ENCODE measurements at regions not wholly inside any gene's neighbourhood (a gene's known extent, or its start where the extent isn't known, plus 50 kb on each side); places are given as distances from the start of the nearest gene placed in this dataset.

DNA sequence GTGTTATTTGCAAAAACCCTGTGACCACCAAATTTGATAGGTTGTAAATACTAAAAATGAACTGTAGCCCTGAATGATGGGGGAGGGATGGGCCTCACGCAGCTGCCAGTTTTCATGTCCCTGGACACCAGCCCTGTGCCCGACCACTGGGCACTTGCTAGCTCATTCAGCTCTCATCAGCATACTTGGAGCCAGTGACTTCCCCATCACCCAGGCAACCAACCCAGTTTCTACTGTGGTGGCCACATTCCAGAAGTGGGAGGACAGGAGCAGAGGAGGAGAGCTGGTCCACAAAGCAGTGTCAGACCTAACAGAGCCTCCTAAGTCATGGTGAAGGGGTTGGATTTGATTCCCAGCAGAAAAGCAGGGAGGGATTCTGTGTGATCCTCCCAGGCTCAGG is 128.2 kb downstream of the CPEB2 start:
- in situ Hi-C loops (cut with HindIII; ENCODE audit: low sequenced_read_pairs): no loop called here
- DNase-seq (ENCODE audit: low spot score): peak; percentile 90

DNA sequence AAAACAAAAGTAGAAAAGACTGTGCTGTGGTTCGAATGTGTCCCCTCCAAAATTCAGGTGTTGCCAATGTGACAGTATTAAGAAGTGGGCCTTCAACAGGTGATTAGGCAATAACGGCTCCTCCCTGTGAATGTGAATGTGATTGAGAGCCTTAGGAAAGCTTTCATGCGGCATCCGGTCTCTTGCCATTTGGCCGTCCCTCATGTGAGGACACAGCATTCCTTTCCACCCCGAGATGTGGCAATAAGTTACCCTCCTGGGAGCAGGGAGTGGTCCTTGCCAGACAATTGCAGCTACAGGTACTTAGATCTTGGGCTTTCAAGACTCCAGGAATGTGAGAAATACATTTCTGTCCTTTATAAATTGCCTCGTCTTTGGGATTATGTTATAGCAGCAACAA is 129.3 kb downstream of the CPEB2 start:
- no peak for DNase-seq (ENCODE audit: low spot score)
- in situ Hi-C loops (cut with HindIII; ENCODE audit: low sequenced_read_pairs): no loop called here

DNA sequence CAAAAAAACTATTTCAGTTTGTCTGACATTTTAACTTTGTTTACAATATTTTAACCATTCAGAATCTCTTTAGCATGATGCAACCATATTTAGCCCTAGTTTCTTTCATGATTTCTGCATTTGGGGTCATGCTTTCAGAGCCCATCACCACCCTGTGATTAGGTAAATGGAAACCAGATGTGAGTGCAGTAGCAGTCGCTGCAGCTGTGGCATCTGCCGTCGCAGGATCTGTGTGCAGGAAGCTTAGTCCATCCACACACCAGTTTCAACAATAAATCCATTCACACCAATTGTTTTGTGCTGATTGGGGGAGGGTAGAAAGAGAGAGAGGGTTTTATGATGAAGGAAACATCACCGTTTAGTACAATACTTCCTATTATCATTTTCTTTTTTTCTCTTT is 130.5 kb downstream of the CPEB2 start:
- DNase-seq (ENCODE audit: low spot score): no peak
- in situ Hi-C loops (cut with HindIII; ENCODE audit: low sequenced_read_pairs): no loop called here

DNA sequence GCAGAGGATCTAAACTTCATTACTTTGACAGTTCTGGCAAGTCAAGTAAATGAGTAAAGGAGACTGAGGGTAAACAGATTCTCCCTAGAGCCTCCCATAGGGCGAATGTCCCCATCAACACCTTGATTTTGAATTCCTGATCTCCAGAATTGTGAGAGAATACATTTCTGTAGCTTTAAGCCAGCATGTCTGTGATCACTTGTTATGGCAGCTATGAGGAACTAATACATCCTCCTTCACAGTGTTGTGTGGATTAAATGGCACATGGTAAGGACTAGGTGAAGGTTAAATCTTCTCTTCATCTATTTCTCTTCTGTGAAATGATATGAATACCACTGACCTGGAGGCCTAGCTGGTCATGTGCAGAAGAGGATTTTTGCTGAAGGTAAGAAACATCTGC is 137.3 kb downstream of the CPEB2 start:
- in situ Hi-C loops (cut with HindIII; ENCODE audit: low sequenced_read_pairs): no loop called here
- DNase-seq (ENCODE audit: low spot score): no peak

DNA sequence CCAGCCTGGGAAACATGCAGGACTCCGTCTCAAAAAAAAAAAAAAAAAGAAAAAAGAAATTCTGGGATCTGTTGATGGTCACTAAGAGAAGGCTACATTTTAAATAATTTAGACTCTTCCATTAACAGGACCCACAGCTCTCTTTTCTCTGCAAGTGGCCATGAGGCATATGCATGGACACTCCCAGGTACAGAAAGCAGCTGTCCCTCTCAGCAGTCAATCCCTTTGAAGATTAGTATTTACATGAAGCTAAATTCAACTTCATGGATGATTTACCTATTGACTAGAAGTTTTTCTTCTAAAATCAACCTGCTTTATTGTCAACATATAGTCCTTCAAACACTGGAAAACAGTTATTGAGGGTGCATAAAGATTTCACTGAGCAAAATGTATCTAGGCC is 139.9 kb downstream of the CPEB2 start:
- peak; percentile 71 for DNase-seq (ENCODE audit: low spot score)
- in situ Hi-C loops (cut with HindIII; ENCODE audit: low sequenced_read_pairs): no loop called here

DNA sequence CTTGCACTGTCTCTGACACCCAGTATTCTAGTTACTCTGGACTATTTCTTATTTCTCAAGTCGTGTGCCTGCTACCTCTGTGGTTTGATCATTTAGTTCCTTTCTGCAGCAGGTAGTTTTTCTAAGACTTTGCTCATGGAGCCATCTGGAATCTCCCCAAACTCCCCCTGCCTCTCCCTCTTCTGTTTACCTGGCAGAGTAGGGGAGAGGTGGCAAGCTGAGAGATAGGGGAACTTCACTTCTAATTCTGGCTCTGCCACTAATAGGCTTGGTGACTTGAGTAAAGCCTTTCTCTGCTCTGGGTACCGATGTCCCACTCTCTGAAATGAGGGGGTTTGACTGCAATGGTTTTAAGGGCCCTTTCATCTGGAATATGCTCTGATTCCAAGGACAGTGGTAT is 141.3 kb downstream of the CPEB2 start:
- in situ Hi-C loops (cut with HindIII; ENCODE audit: low sequenced_read_pairs): no loop called here
- DNase-seq (ENCODE audit: low spot score): peak; percentile 51

DNA sequence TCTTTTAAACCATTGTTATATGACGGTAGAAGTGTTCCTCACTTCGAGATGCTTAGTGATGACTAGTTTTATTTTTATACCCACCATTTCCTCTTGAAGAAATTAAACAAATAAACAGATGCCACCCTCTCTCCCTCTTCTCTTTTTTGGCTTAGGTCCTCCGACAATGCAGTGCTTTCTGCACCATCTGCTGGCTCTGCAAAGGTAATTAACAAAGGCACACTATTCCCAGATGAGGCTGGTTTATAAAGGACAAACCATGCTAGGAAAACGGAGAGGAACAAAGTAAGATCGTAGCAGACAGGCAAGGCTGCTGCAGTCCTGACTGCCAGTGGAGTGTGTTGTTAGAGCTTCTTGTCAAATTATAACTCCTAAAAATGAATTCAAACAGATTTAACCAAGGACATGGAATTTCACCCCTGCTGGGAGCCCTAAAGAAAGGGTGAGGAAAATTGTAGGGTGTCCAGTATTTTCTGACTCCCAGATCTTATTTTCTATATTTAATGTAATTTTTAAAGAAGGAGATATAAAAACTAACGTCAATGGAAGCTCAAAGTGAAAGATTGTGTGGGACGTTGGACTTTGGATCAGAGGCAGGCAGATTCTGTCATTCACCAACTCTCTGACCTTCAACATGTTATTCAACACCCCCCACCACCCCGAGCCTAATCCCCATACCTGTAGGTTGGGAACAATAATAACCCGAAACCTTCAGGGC is 142.1 kb downstream of the CPEB2 start:
- peak; percentile 94 for DNase-seq (ENCODE audit: low spot score)
- in situ Hi-C loops (cut with HindIII; ENCODE audit: low sequenced_read_pairs): no loop called here

DNA sequence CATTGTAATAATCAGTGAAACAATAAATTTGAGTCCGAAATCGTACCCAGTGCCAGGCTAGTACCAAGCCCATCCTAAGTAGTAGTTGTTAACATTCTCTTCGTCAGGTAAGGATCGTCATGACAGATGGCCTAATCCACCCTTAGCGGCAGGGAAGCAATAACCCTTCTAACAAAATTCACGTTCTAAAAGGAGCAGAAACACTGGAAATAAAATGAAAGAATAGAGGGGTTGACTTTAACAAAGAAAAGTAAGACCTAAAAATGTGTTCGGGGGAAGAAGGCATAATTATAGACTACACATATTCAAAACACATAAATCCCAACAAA is 142.7 kb downstream of the CPEB2 start:
- in situ Hi-C loops (cut with HindIII; ENCODE audit: low sequenced_read_pairs): no loop called here

DNA sequence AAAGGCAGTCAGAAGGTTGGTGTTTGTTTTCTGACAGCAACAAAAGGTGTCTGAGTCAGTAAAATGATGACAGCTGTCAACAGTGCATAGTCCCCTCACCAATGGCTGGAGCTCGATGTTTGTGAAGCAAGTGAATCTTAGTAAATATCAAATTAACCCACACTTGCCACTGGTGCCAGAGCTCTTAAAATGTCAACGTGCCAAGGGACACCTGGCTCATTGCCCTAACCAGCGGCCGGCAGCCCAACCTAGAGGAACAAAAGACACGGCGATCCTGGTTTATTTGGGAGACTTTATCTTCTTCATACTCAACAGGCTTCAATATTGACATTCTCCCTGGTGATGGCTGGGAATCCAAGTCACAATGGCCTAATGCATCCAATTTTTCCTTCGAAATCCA is 143.4 kb downstream of the CPEB2 start:
- in situ Hi-C loops (cut with HindIII; ENCODE audit: low sequenced_read_pairs): no loop called here
- DNase-seq (ENCODE audit: low spot score): peak; percentile 51

More for the DNA sequence above, 142.7 kb downstream of the CPEB2 start:
- DNase-seq (ENCODE audit: low spot score): peak; percentile 74

DNA sequence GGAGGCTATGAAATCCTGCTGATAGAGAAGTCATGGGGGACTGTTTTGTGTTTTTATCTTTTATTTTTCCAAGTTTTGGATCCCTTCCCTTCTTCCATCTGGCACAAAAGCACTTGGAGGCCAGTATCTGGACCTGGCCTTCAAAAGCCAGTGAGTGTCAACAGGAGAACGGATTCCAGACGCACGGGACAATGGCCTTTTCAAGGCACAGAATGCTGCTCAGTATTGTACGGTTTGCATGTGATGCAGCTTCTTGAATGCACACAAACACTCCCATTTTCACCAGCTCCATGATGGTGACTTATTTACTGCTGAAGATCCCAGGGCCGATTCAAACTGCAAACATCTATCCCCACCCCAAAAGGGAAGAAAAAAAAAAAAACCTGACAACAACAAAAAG is 145.4 kb downstream of the CPEB2 start:
- in situ Hi-C loops (cut with HindIII; ENCODE audit: low sequenced_read_pairs): no loop called here

DNA sequence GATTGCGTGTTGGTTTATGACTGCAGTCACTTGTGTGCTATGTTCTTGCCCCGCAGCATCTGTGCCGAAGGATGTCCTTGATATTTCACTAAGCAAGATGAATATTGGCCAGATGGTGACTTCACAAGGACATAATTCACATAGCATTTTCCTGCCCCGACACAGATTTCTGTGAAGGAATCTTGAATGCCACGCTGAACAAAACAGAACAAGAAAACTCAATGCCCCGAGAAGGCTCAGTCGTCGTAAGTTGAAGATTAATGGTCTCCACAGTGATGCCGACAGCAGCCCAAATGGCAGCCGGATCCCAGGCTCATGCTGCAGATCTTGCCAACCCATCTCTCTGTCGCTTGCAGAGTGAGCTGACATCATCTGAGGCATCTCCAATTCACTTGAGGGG is 145.9 kb downstream of the CPEB2 start:
- DNase-seq (ENCODE audit: low spot score): peak; percentile 72
- in situ Hi-C loops (cut with HindIII; ENCODE audit: low sequenced_read_pairs): no loop called here

More for the DNA sequence above, 145.4 kb downstream of the CPEB2 start:
- peak; percentile 50 for DNase-seq (ENCODE audit: low spot score)

DNA sequence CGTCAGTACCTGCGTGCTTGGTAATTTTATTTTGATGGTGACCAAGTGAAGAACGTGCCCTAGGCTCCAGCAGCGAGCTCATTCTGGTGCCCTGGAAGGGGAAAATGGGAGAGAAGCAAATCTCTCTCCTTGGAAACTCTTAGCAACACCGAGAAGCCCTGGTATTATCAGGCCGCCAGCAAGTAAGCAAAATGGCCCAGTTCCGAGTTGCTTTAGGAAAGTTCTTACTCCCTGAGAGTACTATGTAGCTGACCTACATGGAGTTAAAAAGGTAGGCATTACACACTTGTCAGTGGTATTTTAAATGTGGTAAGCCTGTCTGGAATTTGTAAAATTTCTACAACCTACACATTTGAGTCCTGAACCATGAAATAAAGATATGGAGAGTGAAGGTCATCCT is 146.4 kb downstream of the CPEB2 start:
- DNase-seq (ENCODE audit: low spot score): no peak
- in situ Hi-C loops (cut with HindIII; ENCODE audit: low sequenced_read_pairs): no loop called here

DNA sequence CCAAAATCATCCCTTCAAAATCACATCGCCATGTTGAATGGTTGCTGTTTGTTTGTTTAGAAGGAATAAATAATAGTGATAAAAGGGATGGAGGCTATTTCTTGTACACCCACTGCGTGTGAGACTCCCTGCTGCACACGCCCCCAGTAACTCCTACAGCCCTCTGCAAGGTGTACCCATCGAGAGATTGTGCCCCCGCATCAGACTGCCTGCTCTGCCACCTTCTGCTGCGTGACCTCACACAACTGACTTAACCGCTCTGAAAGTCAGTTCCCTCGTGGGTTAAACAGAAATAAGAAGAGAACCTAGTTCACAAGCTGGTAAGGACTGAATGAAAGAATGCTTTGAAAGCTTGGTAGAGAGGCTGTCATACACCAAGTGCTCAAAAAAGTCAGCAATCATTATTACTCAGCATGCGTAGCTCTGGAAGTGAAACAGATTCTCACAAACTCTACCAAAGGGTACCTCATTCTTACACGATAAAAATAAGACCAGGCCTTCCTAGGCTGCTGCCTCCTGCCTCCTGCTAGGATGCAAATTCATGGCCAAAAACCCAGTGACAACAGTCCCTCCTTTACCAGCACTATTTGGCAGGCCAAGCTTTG is 147.1 kb downstream of the CPEB2 start:
- no peak for DNase-seq (ENCODE audit: low spot score)
- in situ Hi-C loops (cut with HindIII; ENCODE audit: low sequenced_read_pairs): no loop called here

DNA sequence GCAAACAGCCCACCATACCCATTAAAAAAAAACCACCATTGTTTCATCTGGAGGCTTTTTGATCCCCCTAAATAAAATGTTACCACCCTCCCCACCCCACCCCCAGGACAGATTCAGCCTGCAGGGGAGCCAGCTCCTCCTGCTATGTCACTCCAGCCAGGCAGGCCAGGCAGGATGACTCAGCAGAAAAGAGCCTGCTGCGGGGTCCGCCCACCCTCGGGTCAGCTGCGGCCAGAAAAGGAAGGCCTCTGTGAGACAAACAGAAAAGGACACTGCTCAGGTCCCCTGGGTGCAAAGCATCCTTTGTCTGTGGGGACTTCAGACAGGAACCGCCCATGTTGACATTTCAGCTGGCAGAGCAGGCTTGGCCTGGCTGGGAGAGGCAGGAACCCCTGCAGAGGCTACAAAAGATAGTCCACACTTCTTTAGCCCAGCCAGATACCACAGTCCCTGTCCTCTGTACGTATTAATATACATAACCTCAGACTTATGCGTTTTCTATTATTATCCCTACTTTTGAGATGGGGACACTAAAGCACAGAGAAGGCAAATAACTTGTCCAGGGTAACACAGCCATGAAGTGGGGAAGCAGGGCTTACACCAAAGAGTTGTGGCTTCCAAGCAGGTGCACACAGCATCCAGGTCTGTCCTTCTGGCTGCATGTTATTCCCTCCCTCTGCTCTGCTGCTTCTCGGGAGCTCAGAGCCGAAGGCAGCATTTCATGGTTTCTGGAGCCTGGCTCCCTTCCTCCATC is 147.7 kb downstream of the CPEB2 start:
- in situ Hi-C loops (cut with HindIII; ENCODE audit: low sequenced_read_pairs): no loop called here
- peak; percentile 80 for DNase-seq (ENCODE audit: low spot score)

DNA sequence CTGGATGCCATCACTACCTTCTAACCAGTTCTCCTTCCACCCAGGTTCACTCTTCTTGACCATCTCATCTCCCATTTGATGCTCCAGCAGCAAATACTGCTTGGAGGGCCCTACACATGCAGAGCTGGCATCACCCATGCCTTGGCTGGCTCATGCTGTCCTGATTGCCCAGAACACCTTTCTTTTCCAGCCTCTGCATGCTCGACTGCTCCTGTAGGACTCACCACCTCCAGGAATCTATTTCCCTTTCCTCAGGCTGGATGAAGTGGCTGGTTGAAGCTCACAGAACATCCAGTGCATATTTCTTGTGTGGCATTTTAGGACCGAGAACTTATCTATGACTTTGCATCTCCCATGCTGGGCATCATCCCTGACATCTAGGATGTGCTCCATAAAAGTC is 148.3 kb downstream of the CPEB2 start:
- in situ Hi-C loops (cut with HindIII; ENCODE audit: low sequenced_read_pairs): no loop called here
- peak; percentile 41 for DNase-seq (ENCODE audit: low spot score)

DNA sequence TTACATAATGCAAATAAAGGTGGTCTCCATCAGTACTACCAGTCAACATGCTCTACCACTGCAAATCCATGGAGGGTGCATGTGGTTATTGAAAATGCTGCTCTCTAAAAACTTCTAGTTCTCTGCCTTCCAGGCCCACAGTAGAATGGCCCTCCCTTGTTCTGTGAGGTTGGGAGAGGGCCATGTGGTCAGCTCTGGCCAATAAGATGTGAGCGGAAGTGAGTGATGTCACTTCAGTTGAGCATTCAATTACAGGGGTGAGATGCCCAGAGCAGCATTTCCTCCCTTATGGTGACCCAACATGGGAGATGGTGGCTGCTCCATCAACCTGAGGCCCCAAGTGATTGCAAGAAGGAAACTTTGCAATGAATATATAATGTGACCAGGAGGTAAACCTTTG is 148.8 kb downstream of the CPEB2 start:
- in situ Hi-C loops (cut with HindIII; ENCODE audit: low sequenced_read_pairs): no loop called here
- no peak for DNase-seq (ENCODE audit: low spot score)

DNA sequence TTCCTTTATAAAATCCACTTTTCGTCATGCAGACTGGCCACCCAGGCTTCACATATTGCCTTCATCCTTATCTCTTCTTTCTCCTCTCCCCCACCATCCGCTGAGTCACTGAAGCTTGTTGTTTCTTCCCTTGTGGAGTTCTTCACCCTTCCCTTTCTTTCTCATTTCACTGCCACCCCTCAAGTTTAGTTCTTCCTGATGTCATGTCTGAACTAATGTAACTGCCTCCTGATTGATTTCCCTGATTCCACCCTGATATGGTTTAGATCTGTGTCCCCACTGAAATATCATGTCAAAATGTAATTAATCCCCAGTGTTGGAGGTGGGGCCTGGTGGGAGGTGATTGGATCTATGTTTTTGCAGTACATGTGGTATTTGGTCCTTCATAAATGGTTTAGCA is 151.4 kb downstream of the CPEB2 start:
- in situ Hi-C loops (cut with HindIII; ENCODE audit: low sequenced_read_pairs): no loop called here
- no peak for DNase-seq (ENCODE audit: low spot score)

DNA sequence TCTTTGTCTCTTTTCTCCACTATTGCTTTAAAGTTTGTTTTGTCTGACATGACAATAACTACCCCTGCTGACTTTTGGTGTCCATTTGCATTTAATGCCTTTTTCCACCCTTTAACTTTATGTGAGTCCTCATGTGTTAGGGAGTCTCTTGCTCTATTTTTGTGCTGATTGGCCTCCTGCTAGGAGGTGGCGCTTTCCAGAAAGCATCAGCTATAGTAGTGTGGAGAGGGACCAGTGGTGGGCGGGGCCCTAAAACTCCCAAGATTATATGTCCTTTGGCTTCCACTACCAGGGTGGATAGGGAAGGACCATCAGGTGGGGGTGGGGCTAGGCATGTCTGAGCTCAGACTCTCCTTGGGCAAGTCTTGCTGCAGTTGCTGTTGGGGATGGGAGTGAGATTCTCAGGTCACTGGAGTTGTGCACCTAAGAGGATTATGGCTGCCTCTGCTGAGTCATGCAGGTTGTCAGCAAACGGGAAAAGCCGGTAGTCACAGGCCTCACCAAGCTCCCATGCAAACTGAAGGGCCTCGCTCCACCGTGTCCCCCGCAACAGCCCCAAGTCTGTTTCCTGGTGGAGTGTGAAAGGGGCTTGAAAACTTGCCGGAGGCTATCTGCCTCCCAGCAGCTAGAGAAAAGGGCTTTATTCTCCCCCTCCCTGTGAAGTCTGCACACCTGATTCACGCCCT is 156.3 kb downstream of the CPEB2 start:
- in situ Hi-C loops (cut with HindIII; ENCODE audit: low sequenced_read_pairs): no loop called here
- no peak for DNase-seq (ENCODE audit: low spot score)

DNA sequence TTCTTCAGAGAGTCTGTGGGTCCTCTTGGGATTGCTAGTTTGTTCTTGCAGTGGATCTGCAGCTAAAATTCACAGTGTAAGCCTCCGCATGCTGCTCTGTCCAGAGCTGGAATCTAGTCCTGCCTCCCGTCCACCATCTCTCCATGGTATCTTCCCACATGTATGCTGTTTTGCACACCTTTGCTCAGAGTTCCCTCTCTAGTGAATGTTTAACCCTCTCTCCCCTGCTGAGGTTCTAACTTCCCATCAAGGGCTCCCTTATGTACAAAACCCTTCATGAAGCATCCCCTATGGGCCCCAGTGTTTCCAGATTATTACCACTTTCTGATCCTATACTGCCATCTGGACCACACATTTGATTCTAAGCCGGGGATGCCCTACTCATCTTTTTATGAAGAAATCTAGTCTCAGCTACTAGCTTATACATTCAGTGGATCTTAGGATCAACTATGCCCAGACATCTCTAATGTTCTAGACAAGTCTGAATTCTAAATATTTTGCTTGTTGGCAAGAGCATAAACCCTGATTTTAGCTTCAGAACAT is 157.3 kb downstream of the CPEB2 start:
- in situ Hi-C loops (cut with HindIII; ENCODE audit: low sequenced_read_pairs): no loop called here
- no peak for DNase-seq (ENCODE audit: low spot score)

DNA sequence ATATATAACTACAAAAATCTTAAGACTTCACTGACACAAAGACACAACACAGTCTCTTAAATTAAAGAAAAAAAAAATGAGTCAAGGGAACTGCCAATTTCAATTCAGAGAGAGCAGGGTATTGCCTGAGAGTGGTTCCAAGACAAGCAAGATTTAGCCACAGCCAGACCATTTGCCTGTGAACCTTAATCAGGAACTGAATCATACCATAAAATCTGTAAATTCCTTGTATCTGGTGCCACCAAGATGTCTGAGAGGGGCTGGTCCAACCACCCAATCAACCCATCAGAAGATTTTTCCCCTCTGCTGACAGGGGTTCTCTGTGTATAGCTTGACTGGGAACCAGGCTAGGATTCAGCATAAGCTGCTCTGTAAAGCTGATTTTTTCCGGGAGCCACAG is 159.2 kb downstream of the CPEB2 start:
- in situ Hi-C loops (cut with HindIII; ENCODE audit: low sequenced_read_pairs): no loop called here
- DNase-seq (ENCODE audit: low spot score): no peak
